GM19397 (cell line): ENCODE measurements at regions not wholly inside any gene's neighbourhood (a gene's known extent, or its start where the extent isn't known, plus 50 kb on each side); places are given as distances from the start of the nearest gene placed in this dataset.

Source experiments
- ATAC-seq: cut with Tn5 transposase; IDR thresholded peaks from one replicate; pipeline ENCODE4 v1.9.1; 2021; ENCODE audit warnings: mild to moderate bottlenecking, moderate library complexity; ENCODE audit not compliant: unreplicated experiment

- no peak for ATAC-seq
These were observed 577.2 kb upstream of the AADAT start for GRCh38 chr4:170666909-170667308.

GRCh38 chr4:170662250-170662649 is 572.5 kb upstream of the AADAT start:
- no peak for ATAC-seq

- ATAC-seq = no peak
These were observed 568.0 kb upstream of the AADAT start for GRCh38 chr4:170657761-170658160.

- ATAC-seq = no peak
These were observed 566.8 kb upstream of the AADAT start for GRCh38 chr4:170656506-170656905.

- ATAC-seq = no peak
These were observed 562.8 kb upstream of the AADAT start for GRCh38 chr4:170652571-170652970.

- no peak for ATAC-seq
These were observed 562.0 kb upstream of the AADAT start for GRCh38 chr4:170651786-170652185.

- ATAC-seq = no peak
These were observed 537.7 kb upstream of the AADAT start for GRCh38 chr4:170627418-170627817.

- no peak for ATAC-seq
These were observed 534.1 kb upstream of the AADAT start for GRCh38 chr4:170623899-170624298.

- no peak for ATAC-seq
These were observed 520.7 kb upstream of the AADAT start for GRCh38 chr4:170610434-170610833.

GRCh38 chr4:170599894-170600293 is 510.1 kb upstream of the AADAT start:
- ATAC-seq = no peak

- ATAC-seq = no peak
These were observed 501.3 kb upstream of the AADAT start for GRCh38 chr4:170591076-170591475.

- peak; percentile 91 for ATAC-seq
These were observed 499.9 kb upstream of the AADAT start for GRCh38 chr4:170589597-170590191.

- no peak for ATAC-seq
These were observed 492.2 kb upstream of the AADAT start for GRCh38 chr4:170581969-170582368.

- ATAC-seq = no peak
These were observed 491.6 kb upstream of the AADAT start for GRCh38 chr4:170581322-170581721.

GRCh38 chr4:170580651-170581050 is 490.9 kb upstream of the AADAT start:
- ATAC-seq = no peak

GRCh38 chr4:170538821-170539473 is 449.2 kb upstream of the AADAT start:
- ATAC-seq = no peak

- ATAC-seq = no peak
These were observed 440.3 kb upstream of the AADAT start for GRCh38 chr4:170529748-170530722.

- no peak for ATAC-seq
These were observed 436.7 kb upstream of the AADAT start for GRCh38 chr4:170526471-170526870.

- ATAC-seq = no peak
These were observed 432.7 kb upstream of the AADAT start for GRCh38 chr4:170522427-170522970.

GRCh38 chr4:170497689-170498088 is 407.9 kb upstream of the AADAT start:
- ATAC-seq = no peak

- ATAC-seq = peak; percentile 82
These were observed 407.4 kb upstream of the AADAT start for GRCh38 chr4:170497112-170497511.
